KMS-11 (cell line): ENCODE measurements at regions not wholly inside any gene's neighbourhood (a gene's known extent, or its start where the extent isn't known, plus 50 kb on each side); places are given as distances from the start of the nearest gene placed in this dataset.

ENCODE experiments used
- H2AFZ ChIP-seq: fragments of 200-600 bp; sonication (generic); 2 replicates; pipeline ENCODE4 v1.6.1; 2016; ENCODE audit warnings: antibody characterized with exemption, mixed run types, low read depth
- H3K27ac ChIP-seq: fragments of 200-600 bp; sonication (generic); 2 replicates; pipeline ENCODE4 v1.6.1; 2016; ENCODE audit warnings: mild to moderate bottlenecking, mixed run types
- H3K27me3 ChIP-seq: fragments of 200-600 bp; sonication (generic); 2 replicates; pipeline ENCODE4 v1.6.1; 2017; ENCODE audit warnings: mild to moderate bottlenecking, low read depth, mixed run types, moderate library complexity; ENCODE audit not compliant: insufficient read depth
- H3K36me3 ChIP-seq: fragments of 200-600 bp; sonication (generic); 2 replicates; pipeline ENCODE4 v1.6.1; 2017; ENCODE audit warnings: mild to moderate bottlenecking, mixed run types; ENCODE audit not compliant: insufficient read depth
- H3K4me1 ChIP-seq: fragments of 200-600 bp; sonication (generic); 2 replicates; pipeline ENCODE4 v1.6.1; 2016; ENCODE audit warnings: mild to moderate bottlenecking, low read depth, mixed run types; ENCODE audit not compliant: poor library complexity, severe bottlenecking
- H3K4me2 ChIP-seq: fragments of 200-600 bp; sonication (generic); 2 replicates; pipeline ENCODE4 v1.7.0; 2016; ENCODE audit warnings: mild to moderate bottlenecking, mixed run types
- H3K4me3 ChIP-seq: fragments of 200-600 bp; sonication (generic); IDR thresholded peaks from 2 replicates; pipeline ENCODE4 v1.6.1; 2017; ENCODE audit warnings: low read depth, low read length, mixed read lengths; ENCODE audit not compliant: insufficient read depth
- H3K79me2 ChIP-seq: fragments of 200-600 bp; sonication (generic); 2 replicates; pipeline ENCODE4 v1.6.1; 2016; ENCODE audit warnings: low read depth, mixed run types; ENCODE audit not compliant: insufficient read depth
- H3K9ac ChIP-seq: fragments of 200-600 bp; sonication (generic); 2 replicates; pipeline ENCODE4 v1.6.1; 2016; ENCODE audit warnings: mild to moderate bottlenecking, mixed run types
- H4K20me1 ChIP-seq: fragments of 200-600 bp; sonication (generic); 2 replicates; pipeline ENCODE4 v1.6.1; 2016; ENCODE audit warnings: mild to moderate bottlenecking, mixed run types; ENCODE audit not compliant: insufficient read depth
- CTCF ChIP-seq: fragments of 200-600 bp; sonication (generic); conservative IDR thresholded peaks from 2 replicates; pipeline ENCODE4 v1.6.1; 2017; ENCODE audit warnings: low read depth, mild to moderate bottlenecking, antibody characterized with exemption, low read length, moderate library complexity, mixed read lengths

DNA sequence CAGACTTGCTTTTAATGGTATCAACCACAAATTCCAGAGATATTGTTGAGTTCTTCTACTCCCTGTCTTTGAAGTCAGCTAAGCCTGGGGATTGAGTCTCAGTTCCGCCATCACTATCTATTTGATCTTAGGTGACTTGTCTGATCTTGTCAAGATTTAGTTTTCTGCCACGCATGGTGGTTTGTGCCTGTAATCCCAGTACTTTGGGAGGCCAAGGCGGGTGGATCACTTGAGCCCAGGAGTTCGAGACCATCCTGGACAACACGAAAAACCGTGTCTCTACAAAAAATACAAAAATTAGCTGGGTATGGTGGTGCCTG lies 376.9 kb downstream of the FGF9 start:
- Histone ChIP-seq H3K4me3 (no peak overlapping the region), H3K36me3 (no peaks in the 10 kb centered on the region), H3K9ac (no peak overlapping the region), H3K4me1 (no peaks in the 10 kb centered on the region), H3K79me2 (no peaks in the 10 kb centered on the region), H3K4me2 (no peak overlapping the region), H3K27ac (no peak overlapping the region), H3K27me3 (no peaks in the 10 kb centered on the region), H2AFZ (no peak overlapping the region), H4K20me1 (no peaks in the 10 kb centered on the region)
- no peak for TF ChIP-seq CTCF

DNA sequence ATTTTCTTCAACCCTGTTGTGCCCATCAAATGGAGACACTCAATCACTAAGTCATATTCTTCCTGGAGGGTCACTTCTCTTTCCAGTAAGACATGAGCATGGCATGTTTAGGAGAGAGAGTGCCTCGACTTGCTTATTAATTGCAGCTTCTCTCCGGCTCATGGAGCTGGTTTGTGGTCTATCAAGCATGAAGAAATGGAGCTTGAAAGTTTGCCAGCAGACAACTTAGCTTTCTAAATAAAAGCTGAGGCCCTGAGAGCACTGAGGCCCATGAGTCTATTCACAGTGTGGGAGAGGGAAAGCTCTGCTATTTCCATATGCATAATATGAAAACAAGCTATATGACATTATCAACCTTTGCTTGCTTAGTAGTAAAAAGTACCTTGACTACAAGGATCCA lies 378.5 kb downstream of the FGF9 start:
- no peak for TF ChIP-seq CTCF
- Histone ChIP-seq H2AFZ (no peak overlapping the region), H3K4me1 (no peaks in the 10 kb centered on the region), H4K20me1 (no peaks in the 10 kb centered on the region), H3K27ac (no peak overlapping the region), H3K9ac (no peak overlapping the region), H3K4me3 (no peak overlapping the region), H3K36me3 (no peaks in the 10 kb centered on the region), H3K79me2 (no peaks in the 10 kb centered on the region), H3K4me2 (no peak overlapping the region), H3K27me3 (no peaks in the 10 kb centered on the region)

DNA sequence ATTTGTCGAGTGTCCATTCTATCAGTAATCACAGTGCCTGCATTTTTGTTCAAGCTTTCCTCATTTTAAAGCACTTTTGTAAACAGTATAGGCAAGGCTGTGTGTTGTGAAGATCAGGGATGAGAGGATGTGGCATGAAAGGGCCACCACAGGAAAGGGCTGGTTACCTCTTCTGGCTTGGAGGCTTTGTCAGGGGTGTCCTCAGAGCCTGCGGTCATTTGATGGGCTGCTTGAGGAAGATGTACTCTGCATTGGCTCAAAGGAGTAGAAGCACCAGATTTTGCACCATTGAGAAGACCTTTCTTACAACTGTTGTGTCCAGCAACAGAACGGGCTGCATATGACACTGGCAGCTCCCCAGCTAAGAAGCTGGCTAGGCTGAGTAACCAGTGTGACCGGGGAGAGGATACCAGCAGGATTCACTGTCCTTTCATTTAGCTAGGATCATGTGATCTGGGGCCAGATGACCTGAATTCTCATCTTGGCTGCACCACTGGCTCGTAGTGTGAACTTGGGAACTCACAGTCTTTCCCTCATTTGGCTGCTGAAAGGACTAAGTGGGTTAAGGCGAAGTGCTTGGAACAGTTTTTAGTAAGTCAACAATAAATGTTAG lies 380.2 kb downstream of the FGF9 start:
- no peaks in the 10 kb centered on the region for H3K4me1 ChIP-seq
- no peak overlapping the region for H3K27ac ChIP-seq
- no peaks in the 10 kb centered on the region for H3K79me2 ChIP-seq
- no peak for TF ChIP-seq CTCF
- no peak overlapping the region for H3K4me3 ChIP-seq
- no peak overlapping the region for H3K9ac ChIP-seq
- H3K4me2 ChIP-seq = no peak overlapping the region
- no peaks in the 10 kb centered on the region for H3K36me3 ChIP-seq
- H4K20me1 ChIP-seq = no peaks in the 10 kb centered on the region
- H3K27me3 ChIP-seq = no peaks in the 10 kb centered on the region
- no peak overlapping the region for H2AFZ ChIP-seq

- no peaks in the 10 kb centered on the region for H3K79me2 ChIP-seq
Measured at GRCh38 chr13:22053053-22053452, 382.2 kb downstream of the FGF9 start.

More at GRCh38 chr13:22053053-22053452, 382.2 kb downstream of the FGF9 start:
- no peak for TF ChIP-seq CTCF
- Histone ChIP-seq H3K27me3 (no peaks in the 10 kb centered on the region), H3K36me3 (no peaks in the 10 kb centered on the region), H2AFZ (no peak overlapping the region), H4K20me1 (no peaks in the 10 kb centered on the region), H3K4me3 (no peak overlapping the region), H3K9ac (no peak overlapping the region), H3K27ac (no peak overlapping the region), H3K4me1 (no peaks in the 10 kb centered on the region), H3K4me2 (no peak overlapping the region)
